Stomach (tissue), 4 donors: ENCODE measurements at regions not wholly inside any gene's neighbourhood (a gene's known extent, or its start where the extent isn't known, plus 50 kb on each side); places are given as distances from the start of the nearest gene placed in this dataset.

ENCODE experiments used
- POLR2A ChIP-seq, 4 donors: fragments of 450-650 bp; IDR thresholded peaks; one replicate each; pipeline ENCODE4 v1.6.1; 2016; ENCODE audit warnings: antibody characterized with exemption in 4 of 4, control low read depth in 2 of 4, mild to moderate bottlenecking in 1 of 4, moderate library complexity in 1 of 4
- POLR2AphosphoS5 ChIP-seq, 3 donors: sonication (generic); formaldehyde crosslinking; IDR thresholded peaks; one replicate each; pipeline ENCODE4 v1.6.1; 2016; ENCODE audit warnings: antibody characterized with exemption in 3 of 3
- TF ChIP-seq, protein P1 (sequence below), 7 experiments: fragments of 450-650 bp in 4 of 7; fragments of 200-600 bp in 3 of 7; sonication (generic) in 3 of 7; IDR thresholded peaks; one replicate each; pipeline ENCODE4 v1.5.1; 2016 to 2019; ENCODE audit warnings: antibody characterized with exemption in 7 of 7, control low read depth in 2 of 7, mild to moderate bottlenecking in 1 of 7

- TF ChIP-seq, protein P1, sequence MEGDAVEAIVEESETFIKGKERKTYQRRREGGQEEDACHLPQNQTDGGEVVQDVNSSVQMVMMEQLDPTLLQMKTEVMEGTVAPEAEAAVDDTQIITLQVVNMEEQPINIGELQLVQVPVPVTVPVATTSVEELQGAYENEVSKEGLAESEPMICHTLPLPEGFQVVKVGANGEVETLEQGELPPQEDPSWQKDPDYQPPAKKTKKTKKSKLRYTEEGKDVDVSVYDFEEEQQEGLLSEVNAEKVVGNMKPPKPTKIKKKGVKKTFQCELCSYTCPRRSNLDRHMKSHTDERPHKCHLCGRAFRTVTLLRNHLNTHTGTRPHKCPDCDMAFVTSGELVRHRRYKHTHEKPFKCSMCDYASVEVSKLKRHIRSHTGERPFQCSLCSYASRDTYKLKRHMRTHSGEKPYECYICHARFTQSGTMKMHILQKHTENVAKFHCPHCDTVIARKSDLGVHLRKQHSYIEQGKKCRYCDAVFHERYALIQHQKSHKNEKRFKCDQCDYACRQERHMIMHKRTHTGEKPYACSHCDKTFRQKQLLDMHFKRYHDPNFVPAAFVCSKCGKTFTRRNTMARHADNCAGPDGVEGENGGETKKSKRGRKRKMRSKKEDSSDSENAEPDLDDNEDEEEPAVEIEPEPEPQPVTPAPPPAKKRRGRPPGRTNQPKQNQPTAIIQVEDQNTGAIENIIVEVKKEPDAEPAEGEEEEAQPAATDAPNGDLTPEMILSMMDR (IDR thresholded peaks at IDR 0.05): no peak
- no peak for TF ChIP-seq POLR2AphosphoS5 (IDR thresholded peaks at IDR 0.05)
- no peak for TF ChIP-seq POLR2A (IDR thresholded peaks at IDR 0.05)
Measured at GRCh38 chr2:200254773-200255172, 51.7 kb upstream of the SPATS2L start.
